ENCODE measurements at regions not wholly inside any gene's neighbourhood (a gene's known extent, or its start where the extent isn't known, plus 50 kb on each side); places are given as distances from the start of the nearest gene placed in this dataset.
"Not testable (repeated sequence)": the region's sequence is repeated elsewhere in the genome, so short reads cannot be mapped to it uniquely, and the experiment has no call there.

DNA sequence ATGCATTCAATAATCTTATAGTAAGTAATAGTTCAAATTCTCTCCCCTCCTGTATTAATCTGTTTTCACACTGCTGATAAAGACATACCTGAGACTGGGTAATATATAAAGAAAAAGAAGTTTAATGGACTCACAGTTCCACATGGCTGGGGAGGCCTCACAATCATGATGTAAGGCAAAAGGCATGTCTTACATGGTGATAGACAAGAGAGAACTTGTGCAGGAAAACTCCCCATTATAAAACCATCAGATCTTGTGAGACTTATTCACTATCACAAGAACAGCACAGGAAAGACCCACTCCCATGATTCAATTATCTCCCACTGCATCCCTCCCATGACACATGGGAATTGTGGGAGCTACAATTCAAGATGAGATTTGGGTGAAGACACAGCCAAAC lies 199.9 kb upstream of the PCSK5 start:
- not testable (repeated sequence) for DNase-seq

DNA sequence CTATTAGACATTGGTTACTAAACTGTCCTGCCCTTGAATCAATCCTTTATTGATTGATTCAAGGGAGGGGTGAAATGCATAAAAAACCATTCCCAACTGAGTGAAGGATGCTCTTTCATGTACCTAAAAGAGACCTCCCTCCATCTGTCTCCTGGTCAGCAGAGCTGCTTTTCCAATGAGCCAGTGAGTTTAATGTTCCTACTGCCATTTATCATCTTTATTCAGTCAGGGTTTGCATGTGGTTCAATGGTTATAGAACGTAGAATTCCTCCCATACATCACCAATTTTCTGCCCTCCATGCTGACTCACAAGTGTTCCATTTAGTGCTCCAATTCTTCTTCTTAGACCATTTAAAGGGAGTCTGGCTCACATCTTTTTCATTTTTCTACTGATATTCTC lies 199.1 kb upstream of the PCSK5 start:
- DNase-seq = no peak

DNA sequence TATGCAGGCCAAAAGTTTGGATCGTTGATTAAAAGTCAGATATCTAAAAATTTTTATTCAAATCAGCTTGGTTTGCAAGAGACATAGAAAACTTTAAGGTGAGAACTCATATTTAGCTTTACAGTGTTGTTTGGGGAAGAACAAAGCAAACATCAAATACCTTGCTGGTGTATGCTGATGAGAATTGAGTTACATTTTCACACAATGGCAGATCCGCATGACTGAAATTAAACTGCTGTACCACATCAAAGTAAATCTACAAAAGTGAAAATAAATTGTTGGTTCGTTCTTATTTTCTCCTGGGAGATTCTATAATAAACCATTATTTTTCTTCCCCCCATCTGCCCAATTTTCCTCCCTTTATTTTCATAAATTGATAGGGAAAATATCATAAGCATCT lies 198.2 kb upstream of the PCSK5 start:
- DNase-seq = no peak

DNA sequence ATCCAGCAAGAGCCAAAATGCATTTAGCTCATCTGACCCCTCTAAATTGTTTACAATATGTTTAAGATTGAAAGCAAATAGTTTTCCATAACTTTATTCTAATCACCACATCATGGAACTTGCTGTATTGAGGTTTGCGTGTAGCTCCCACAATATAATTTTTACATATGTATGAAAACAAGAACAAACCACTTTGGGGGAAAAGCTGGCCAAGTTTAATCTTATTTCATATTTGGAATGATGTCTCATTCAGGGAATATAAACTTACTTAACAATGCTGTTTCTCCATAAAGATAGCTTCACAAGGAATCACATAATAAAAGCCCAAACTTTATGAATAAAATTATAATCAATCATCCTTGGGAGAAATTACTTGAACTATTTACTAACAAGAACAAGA lies 194.6 kb upstream of the PCSK5 start:
- no peak for DNase-seq

DNA sequence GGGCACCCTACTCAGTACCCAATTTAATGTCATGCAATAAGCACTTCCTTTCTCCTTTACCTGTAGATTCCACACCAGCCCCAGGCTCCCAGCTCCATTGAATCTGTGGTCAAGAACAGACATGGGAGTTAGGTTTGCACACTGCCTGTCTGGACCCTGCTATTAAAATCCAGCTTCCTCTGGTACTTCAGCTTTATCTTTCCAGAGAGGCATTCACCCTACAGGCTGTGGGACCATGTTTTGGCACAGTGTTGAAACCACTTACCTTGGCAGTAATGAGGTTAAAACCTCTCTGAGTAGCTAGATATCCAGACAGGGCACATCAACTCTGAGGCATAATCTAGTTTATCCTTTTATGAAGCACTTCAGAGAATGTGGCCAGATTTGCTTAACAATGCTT lies 191.5 kb upstream of the PCSK5 start:
- DNase-seq = peak; percentile 0

DNA sequence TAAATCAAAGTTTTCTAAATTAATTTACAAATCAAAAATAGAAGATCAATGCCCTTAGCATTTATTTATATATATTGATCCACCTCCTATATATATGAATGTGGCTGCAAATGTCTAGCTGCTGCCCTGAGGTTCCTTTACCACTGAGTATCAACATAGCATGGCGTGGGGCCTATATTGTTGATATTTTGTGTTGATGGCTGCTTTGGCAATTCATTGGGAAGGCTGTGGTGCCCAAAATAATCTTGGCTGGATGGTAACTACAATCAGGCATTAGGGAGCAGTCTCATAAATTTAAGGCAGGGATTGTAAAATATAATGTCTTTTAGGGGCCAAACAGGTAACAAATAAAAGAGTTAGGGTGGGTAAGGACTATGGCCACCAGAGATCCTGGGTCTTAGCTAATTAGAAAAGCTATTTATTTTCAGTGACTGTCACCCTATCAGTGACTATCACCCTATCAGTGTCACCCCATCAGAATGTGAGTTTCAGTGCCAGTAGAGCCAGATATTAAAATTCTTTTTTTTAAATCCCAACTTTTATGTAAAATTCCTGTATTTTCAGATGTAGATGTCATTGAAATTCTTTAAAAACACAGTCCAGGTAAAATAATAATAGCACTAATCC lies 190.7 kb upstream of the PCSK5 start:
- DNase-seq = no peak

DNA sequence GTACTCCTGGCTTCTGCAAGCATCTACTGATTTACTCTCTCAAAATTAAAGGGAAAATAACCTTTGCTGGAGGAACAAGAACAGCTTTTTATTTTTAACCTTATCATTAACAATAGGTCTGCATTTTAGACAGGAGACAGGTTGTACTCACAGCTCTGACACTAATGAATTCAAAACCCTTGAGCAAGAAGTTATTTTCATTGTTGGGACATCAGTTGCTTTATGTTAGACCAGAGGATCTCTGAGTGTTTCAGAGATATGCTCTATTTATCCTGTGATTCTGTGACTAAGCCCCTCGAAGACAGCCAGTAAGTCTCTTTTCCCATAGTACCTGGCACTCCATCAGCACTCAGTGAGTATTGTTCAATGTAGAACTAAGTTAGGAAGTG lies 190.2 kb upstream of the PCSK5 start:
- no peak for DNase-seq

DNA sequence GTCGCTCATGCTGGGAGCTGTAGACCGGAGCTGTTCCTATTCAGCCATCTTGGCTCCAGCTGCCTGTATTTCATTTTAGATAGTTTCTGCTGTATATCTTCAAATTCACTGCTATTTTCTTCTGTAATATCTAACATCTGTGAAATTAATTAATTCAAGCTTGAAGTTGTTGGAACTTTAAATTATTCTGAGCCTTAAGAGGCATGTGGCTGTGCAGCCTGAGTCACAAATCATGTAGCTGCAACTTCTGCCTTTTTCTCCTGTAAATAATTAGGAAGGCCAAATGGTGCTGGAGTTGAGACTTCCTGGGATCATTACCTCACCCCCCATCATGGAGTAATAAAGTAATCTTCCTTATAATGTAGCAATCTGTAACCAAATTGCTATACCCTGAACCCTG lies 183.3 kb upstream of the PCSK5 start:
- DNase-seq = no peak

DNA sequence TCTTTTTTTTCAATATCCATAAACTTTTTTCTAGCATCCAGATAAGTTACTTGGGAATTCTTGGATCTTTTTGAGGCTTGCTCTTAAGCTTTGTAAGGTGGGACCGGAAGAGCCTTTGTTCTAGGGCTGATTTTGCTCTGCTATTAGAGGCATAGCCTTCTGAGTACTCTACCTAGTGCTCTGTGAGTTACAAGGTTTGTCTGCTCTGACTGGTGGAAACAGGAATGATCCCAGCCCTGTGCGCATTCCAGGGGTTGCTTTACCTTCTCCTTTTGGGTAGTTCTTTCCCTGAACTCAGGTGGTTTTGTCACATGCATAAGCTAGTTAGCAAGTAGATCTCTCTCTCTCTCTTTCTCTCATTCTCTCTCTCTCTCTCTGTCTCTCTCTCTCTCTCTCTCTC lies 180.8 kb upstream of the PCSK5 start:
- no peak for DNase-seq

DNA sequence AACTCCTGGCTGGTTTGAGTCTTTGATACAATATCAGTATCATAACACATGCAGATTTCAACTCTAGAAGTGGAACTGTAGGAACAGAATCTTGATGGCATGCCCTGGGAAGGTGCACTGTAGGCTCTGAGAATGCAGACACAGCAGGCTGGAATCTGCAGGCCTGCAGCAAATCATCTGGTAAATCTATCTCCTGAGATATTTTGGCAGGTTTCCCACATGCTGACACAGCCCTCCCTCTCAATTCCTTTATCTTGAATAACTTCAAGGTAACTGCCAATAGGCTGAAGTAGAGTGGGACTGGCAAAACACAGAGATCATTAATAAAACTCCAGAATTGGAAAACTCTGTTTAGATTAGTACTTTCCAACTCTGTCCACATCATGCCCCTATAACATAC lies 177.8 kb upstream of the PCSK5 start:
- DNase-seq = no peak

DNA sequence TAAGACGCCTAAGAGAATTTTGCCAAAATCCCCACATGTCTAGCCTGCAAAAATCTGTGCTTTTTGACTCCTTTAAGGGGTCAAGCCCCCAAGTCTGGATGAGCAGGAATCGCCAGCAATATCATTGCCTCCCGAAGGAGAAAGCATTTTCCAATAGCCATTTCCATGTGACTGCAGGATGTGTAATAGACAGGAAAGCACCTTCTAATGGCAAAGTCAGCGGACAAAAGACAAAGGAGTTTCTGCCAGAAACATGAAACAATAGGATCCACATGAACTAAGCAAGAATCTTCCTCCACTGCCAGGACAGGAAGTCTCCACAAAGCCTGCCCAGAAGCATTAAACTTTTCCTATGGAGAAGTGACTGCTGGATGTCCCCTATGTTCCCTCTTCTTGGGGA lies 177.1 kb upstream of the PCSK5 start:
- no peak for DNase-seq

DNA sequence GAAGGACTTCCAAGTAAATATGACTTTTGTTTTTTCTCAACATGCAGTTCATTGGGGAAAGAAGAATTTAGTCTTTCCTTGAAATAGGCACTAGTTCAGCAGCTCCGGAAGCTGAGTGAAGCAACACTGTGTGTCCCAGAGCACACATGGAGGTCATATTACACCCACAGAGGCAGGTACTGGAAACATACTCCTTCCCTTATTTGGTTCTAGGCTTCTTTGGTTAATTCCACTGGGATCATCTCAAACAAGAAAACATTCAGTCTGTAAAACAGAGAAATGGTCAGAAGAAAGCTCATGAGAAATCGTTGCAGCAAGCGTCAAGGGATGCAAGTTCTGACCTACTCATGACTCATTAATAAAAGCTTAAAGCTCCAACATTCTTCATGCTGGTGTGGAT lies 175.1 kb upstream of the PCSK5 start:
- no peak for DNase-seq

DNA sequence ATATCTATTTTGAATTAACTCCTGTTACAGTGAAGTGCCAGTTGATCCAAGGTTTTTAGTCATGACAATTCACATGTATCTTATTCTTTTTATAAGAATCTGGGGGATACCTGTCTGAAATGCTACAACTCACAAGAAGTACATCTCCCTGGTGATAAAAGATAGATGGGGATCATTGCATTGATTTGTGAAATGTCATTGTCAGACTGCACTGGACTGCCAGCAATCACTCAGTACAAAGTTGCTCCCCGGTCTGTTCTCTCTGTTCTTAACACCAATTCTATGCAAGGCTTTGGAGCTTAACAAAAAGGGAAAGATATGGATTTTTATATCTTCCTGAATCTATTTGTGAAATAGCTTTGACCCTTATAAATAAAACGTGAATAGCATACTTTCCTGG lies 171.8 kb upstream of the PCSK5 start:
- no peak for DNase-seq

DNA sequence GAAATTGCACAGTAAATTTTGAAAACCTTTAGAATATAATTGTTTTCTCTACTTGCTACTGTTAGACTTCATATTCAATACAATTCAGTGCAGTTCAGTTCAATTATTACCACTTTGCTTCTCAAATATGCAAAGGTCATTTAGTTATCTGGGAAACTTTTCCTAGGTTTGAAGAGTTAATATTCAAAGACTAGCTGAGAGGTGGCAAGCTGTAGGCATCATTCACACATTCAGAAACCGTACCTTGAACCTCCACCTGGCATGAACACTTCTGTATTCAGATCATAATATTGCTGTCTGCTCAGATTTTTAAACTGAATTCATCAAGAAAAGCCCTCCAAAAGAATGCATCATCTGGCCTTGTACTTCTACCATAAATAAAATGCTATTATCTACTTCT lies 162.1 kb upstream of the PCSK5 start:
- no peak for DNase-seq

DNA sequence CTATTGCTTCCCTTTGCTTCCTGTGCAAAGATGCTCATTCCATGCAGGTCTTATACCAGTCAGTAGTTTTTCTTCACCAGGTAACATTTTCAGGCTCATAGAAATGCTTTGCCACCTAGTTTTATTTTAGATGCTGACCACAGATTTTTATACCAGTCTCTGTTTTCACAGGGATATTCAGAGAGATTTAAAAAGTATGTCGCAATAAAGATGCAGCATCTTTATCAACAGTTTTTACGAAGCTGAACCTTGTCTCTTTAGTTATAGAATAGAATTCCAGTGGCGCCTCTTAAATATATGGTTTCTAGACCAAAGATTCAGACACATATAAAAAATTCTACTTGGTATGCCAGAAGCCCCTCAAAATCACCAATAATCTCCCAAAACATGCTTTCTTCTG lies 155.7 kb upstream of the PCSK5 start:
- no peak for DNase-seq

DNA sequence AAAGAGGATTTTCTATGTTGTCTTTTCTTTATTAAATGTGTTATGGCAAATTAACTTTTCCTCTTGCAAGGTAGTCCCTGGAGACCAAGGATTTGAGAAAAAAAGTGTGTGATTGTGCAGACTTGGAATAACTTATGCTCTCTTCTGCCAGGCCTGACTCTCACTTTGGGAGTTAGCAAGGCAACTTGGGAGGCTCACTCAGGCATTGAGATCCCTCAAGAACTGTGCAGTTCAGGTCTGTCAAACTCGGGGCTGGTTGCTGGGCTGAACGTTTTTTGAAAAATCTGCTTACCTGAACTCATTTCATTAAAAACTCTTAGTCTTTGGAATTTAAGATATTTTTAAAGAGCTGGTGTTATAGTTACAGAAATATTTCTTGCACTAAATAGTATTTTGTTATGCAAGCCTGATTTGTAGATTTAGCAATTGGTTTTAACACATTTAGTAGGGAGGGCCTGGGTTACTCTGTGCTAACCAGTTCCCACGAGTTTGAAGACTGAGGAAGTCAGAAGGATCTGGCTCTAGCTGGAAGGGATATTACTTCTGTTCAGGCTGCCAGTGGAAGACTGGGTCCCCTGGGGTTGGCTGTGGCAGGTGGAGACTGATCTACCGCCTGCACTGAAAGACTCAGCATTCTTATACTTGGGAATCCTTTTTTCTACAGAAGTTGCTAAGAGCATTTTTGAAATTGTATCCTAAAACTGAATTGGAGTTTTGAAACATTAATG lies 150.4 kb upstream of the PCSK5 start:
- DNase-seq = no peak

DNA sequence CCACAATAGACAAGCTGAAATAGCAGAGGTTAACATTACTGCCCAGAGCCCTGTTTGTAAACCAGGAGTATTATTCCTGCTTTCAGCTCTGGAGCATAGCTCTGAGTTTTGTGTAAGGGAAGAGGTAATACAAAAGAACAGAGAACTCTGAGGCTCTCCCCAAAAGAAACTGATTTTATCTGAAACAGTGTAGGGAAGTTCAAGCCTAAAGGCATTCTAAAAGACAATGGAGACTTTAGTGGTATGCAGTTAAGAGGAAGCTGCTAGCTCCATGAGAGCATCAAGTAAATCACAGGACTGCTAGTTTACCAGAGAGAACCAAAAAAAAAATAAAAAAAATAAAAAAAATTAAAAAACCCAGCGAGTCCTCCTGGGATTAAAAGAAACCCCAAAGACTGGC lies 146.6 kb upstream of the PCSK5 start:
- no peak for DNase-seq

DNA sequence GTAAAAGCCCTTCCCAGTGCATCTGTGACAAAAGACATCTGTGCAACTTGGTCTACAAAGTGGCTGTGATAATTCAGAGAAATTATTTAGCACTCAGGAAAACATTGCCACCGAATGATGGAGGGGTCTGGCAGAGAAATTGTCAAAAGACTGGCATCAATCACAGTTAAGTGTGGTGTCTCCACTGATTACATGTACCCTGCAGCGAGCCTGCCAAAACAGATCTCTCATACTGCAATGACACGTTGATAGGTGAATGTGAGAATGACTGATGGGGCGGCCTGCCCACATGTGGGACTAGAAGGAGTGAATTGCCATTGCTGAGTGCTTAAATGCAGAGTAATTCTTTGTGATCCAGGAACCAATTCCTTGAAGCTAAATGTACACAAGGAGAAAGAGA lies 136.4 kb upstream of the PCSK5 start:
- no peak for DNase-seq

DNA sequence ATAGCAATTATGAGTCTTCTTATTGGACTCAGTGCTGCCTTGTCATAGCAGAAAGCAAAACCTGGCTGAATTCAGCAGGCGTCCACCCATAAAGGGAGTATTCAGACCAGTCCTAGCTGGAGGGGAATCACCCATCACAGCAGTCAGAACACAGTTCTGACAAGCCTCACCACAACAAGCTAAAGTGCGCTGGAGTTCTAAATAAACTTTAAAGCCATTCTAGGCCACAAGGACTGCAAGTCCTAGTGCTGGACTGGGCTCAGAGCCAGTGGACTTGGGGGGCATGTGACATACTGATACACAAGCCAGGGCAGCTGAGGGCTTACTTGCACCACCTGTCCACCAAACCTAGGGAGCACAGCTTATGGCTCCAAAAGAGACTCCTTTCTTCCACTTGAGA lies 115.3 kb upstream of the PCSK5 start:
- DNase-seq = no peak

DNA sequence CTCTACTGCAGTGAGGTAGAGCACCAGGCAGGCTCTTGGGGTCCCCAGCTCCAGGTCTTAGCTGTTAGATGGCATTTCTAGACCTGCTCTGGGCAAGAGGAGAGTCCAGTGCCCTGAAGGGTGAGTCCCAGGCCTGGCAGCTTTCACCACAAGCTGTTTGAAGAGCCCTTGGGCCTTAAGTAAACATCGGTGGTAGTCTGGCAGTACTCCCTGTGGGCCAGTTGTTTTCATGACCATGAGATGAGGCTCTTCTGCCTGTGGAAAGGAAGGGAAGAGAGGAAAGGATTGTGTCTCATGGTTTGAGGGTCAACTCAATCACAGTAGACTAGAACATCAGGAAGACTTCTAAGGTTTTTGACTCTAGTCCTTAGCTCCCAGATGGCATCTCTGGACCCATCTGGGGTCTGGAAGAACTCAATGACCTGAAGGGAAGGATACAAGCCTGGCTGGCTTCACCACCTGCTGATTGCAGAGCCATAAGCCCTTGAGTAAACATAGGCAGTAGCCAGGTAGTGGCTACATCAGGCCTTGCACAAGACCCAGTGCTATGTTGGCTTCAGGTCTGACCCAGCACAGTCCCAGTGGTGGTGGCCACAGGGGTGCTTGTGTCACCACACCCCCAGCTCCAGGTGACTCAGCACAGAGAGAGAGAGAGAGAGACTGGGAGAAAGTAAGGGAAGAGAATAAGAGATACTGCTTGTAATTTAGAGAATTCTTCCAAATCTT lies 114.3 kb upstream of the PCSK5 start:
- no peak for DNase-seq

DNA sequence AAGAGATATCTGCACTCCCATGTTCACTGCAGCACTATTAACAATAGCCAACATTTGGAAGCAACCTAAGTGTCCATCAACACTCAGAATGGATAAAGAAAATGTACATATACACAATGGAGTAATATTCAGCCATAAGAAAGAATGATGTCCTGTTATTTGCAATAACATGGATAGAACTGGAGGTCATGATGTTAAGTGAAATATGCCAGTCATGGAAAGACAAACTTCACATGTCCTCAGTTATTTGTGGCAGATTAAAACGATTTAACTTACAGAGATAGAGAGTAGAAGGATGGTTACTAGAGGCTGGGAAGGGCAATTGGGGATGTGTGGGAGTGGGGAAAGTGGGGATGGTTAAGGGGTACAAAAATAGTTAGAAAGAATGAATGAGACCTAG lies 110.3 kb upstream of the PCSK5 start:
- DNase-seq = no peak

DNA sequence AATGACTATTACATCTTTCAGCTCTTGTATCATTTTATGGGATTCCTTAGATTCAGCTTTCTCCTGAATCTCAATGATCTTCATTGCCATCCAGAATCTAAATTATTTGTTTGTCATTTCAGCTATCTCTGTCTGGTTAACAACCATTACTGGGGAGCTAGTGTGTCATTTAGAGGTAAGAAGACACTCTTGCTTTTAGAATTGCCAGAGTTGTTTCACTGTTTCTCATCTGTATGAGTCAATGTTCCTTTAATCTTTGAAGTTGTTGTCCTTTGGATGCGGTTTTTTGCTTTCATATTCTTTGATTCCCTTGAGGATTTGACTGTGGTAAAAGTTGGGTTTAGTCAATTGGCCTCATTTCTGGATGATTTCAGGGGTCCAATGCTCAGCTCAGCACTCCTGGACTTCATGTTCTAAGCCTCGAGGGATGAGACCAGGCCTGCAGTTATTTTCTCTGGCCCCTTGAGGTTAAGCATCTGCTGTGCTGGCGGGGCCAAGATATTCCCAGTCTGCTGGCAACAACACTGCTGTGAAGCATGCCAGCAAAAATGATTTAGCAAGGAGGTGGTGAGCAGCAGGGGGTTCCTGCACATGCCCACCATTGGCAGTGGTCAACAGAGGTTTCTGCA lies 102.4 kb upstream of the PCSK5 start:
- no peak for DNase-seq

DNA sequence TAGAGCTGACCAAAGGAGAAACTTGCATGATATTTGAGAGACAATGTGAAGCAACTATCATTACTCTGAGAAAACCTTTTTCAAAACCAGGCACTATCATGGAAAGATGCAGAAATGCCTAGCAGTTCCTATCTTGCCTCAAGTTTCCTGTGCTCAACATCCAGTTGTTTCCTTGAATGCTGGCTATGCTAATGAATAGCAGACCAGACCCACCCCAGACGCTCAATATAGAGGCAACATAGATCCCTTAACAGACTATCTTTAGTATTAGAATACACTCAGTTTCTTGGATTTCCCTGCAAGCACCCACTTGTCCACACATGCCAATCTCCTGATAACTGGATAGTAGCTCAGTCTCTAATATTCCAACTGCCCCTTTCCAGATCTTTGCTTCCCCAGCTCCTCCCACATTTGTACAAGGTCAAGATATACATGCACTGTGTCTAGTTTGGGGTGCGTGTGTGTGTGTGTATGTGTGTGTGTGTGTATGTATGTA lies 93.3 kb upstream of the PCSK5 start:
- no peak for DNase-seq

DNA sequence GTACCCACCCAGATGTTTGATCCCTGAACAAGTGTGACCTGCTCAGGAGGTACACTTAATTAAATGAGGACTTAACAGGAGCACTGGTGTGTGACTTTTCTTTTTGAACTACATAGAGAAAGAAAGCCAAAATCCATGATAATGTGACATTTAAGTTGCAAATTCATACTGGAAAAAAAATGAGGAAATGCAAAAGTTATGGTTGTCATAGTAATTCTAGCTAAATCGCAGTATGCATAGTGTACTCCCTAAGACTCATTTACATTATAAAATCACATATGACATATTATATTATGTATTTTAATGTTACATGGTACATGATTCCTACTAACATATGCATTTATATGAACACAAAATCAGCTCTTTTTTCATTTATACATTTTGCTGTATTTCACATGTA lies 92.0 kb upstream of the PCSK5 start:
- no peak for DNase-seq
